CD4-positive, alpha-beta T cell treated with Interleukin-12 subunit alpha and Interleukin-12 subunit beta, for 1 hour (primary cell): ENCODE measurements at regions not wholly inside any gene's neighbourhood (a gene's known extent, or its start where the extent isn't known, plus 50 kb on each side); places are given as distances from the start of the nearest gene placed in this dataset.
"Not testable (repeated sequence)": the region's sequence is repeated elsewhere in the genome, so short reads cannot be mapped to it uniquely, and the experiment has no call there.

Experiments
- DNase-seq: peaks from one replicate; pipeline ENCODE4 v3.0.0-alpha.2; 2020

- not testable (repeated sequence) for DNase-seq
These were observed 130.7 kb downstream of the UNC93B1 start for GRCh38 chr11:67873223-67873622.

DNA sequence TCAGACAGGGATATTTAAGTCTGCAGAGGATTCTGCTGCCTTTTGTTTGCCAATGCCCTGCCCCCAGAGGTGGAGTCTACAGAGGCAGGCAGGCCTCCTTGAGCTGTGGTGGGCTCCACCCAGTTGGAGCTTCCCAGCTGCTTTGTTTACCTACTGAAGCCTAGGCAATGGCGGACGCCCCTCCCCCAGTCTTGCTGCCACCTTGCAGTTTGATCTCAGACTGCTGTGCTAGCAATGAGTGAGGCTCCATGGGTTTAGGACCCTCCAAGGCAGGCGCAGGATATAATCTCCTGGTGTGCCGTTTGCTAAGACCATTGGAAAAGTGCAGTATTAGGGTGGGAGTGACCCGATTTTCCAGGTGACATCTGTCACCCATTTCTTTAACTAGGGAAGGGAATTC lies 132.7 kb downstream of the UNC93B1 start:
- DNase-seq, result not testable (repeated sequence)

DNA sequence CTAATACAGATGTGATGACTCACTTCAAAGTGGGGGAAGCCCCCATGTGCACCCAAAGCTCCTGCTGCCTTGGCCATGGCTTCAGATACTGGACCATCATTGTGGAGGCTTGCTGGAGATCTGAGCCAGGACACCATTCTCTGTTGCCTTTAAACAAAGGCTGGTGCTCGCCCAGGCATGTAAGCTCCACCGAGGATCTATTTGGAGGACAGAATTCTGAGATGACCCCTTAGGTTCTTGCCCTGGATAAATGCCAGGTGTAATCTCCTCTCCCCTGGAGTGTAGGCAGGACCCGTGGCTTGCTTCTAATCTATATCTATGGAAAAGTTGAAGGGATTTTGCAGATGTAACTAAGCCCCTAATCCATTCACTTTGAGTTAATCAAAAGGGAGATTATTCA lies 141.0 kb downstream of the UNC93B1 start:
- not testable (repeated sequence) for DNase-seq

DNA sequence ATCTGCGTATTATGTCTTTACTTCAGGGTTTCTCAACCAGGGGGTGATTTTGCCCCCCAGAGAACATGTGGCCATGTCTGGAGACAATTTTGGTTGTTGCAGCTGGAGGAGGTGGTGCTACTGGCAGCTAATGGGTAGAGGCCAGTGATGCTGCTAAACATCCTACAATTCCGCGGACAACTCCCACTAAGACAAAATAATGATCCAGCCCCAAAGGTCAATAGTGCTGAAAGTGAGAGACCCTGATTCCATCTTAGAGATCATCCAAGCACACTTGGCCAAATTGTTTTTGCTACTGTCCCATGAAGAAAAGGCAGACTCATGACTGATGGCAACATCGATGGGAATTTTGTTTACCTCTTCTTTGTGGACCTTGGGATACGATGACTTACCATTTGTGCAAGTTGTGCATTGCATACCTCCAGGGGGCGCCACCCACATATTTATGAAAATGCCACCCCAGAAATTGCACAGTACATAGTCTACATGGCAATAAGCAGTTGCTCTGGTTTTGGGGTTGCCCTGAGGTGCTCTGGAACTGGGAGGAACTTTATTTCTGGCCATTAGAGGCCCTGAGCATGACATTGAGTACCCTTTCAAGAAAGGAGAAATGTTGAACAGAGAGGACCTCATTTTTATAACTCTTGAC lies 144.3 kb downstream of the UNC93B1 start:
- peak; percentile 64 for DNase-seq

DNA sequence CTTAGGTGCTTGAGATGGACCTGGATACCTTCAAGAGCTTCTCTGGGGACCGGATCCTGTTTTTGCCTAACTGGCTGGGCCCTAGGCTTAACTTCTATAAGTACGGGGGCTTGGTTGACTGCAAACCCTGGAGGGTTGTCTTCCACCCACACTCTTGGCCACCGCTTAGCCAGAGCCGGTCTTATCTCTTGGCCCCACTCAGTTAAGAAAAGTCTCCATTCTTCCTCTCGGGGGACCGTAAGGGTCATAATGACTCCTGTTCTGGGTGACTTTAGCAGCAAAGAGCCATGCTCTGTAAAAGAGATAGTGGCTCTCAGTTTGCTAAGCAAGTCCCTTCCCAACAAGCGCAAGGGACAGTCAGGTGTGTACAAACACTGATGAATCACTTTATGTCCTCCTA lies 153.2 kb downstream of the UNC93B1 start:
- DNase-seq, result not testable (repeated sequence)

DNA sequence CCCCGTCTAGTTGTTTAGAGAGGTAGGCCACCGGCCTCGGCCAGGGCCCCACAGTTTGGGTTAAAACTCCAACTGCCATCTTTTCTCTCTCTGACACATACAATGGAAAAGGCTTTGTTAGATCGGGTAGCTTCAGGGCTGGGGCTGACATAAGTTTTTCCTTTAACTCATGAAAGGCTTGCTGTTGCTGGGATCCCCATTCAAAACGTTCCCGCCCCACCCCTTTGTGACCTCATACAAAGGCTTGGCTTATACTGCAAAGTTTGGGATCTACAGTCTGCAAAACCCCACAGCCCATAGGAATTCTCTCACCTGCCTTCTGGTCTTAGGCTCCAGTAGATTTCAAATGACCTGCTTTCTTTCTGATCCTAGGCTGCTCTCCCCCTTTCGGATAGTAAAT lies 154.1 kb downstream of the UNC93B1 start:
- DNase-seq, result not testable (repeated sequence)

DNA sequence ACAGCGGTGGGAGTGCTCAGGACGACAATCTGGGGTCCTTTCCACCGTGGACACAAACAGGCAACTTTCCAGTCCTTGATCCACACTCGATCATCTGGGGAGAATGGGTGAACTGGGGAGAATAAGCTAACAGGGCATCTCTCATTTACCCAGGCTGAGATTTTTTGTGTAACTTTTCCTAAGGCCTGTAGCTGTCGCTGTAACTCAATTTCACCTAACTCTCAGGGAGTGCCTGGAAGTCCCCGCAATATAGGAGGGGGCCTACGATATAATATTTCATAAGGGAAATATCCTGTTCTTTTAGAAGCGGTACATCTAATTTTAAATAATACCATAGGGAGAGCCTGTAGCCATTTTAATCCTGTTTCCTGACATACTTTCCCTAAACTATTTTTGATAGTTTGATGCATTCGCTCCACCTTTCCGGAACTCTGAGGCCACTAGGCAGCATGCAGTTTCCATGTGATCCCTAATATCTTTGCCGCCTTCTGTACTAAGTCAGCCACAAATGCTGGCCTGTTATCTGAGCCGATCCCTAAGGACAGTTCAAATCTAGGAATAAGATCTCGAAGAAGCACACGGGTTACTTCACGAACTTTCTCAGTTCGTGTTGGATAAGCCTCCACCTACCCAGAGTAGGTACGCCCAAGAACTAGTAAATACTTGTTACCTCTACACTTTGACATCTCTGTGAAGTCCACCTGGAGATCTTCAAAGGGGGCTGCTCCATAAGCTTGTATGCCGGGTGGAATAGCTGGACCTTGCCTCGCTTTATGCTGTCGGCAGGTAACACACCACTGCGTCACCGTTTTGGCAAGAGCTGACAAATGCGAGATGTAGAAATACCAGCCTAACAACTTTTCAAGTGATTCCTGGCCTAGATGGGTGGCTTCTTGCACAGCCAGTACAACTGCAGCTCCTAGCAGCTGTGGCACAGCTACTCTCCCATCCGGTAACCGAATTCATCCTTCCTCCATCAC lies 155.7 kb downstream of the UNC93B1 start:
- not testable (repeated sequence) for DNase-seq

DNA sequence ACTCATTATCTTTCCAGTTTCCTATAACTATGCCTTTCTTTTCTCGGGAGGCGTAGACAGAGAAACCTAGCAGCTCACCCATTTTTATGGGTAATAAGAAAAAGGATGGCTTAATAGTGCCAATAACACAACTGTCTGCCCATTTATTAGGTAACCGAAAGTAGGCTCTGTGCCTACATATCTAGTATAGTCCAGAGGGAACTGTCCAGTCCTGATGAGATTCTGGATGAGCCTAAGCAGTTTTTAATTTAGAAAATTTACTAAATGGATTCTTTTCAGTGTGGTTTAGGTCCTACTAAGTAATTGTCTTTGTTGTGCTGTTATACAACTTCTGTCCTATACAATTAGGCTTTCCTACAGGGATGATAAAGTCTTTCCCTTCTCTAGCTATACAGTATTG lies 157.6 kb downstream of the UNC93B1 start:
- DNase-seq, result not testable (repeated sequence)

GRCh38 chr11:67845296-67845695 lies 158.6 kb downstream of the UNC93B1 start:
- not testable (repeated sequence) for DNase-seq

DNA sequence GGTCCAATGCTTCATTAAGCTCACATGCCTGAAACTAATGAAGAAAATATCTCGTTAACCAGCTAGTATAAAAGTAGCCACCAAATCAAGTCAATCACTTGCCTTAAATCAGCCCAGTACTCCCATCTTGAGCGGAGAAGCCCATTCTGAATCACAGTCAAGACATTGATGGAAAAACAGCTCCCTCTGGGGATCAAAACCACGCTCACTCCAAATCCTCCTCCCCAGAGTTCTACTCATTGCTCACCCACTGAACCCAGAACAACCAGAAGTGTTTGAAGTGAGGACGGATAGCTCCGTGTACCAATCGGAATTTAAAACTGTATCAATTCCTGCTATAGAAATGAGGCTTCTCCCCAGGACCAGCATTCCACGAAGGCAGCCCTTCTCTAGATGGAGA lies 163.3 kb downstream of the UNC93B1 start:
- DNase-seq, result not testable (repeated sequence)

DNA sequence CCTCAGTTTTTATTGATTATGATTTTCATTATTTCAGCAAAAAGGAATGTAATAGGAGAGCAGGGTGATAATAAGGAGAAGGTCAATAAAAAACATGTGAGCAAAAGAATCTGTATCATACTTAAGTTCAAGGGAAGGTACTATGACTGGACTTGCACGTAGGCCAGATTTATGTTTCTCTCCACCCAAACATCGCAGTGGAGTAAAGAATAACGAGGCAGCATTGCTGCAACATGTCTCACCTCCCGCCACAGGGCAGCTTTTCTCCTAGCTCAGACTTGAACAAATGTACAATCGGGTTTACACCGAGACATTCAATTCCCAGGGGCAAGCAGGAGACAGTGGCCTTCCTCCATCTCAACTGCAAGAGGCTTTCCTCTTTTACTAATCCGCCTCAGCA lies 155.7 kb upstream of the ALDH3B2 start:
- not testable (repeated sequence) for DNase-seq

DNA sequence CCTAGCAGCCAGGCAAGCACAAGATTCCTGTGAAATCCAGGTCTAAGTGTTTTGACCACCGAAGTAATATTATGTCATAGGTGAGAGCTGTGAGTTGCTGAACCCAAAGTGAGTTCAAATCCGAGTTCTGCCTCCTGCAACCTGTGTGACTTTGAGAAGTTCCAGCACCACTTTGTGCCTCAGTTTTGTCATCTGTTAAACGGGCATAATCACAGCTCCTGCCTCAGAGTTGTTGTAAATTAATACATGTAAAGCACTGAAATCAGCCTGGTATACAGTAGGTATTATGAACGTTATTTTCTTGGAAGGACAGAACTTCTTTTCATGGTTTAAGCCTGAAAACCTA lies 152.5 kb upstream of the ALDH3B2 start:
- not testable (repeated sequence) for DNase-seq

- not testable (repeated sequence) for DNase-seq
These were observed 151.9 kb upstream of the ALDH3B2 start for GRCh38 chr11:67826028-67826950.

GRCh38 chr11:67824861-67825260 lies 150.4 kb upstream of the ALDH3B2 start:
- DNase-seq, result not testable (repeated sequence)

DNA sequence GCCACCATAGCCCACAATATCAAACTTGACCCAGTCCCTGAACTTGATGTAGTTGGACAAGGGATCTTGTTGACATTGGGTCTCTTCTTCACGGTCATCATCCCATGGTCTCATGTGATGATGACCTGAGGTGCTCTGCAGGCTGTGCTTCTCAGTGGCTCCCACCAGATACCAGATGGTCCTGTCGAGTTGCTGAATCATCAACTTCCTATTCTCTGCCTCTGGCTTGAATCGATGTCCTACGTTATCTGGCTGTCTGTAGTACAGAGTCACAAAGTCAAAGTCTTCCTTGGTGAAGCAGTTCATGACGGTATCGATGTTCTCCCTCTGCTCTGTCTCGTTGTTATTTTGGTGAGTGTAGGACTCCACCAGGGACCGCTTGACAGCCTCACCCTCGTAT lies 145.7 kb upstream of the ALDH3B2 start:
- no peak for DNase-seq

- not testable (repeated sequence) for DNase-seq
These were observed 143.1 kb upstream of the ALDH3B2 start for GRCh38 chr11:67817558-67817957.

DNA sequence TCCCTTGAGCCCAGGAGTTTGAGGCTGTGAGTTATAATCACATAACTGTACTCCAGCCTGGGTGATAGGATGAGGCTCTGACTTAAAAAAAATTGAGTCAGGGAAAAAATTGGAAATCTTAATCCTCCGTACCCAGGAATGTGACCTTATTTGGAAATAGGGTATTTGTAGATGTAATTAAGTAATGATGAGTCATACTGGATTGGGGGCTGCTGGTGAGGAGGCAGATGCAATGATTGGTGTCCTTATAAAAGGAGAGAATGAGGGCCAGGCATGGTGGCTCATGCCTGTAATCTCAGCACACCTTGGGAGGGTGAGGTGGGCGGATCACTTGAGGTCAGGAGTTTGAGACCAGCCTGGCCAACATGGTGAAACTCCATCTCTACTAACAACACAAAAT lies 134.9 kb upstream of the ALDH3B2 start:
- not testable (repeated sequence) for DNase-seq

DNA sequence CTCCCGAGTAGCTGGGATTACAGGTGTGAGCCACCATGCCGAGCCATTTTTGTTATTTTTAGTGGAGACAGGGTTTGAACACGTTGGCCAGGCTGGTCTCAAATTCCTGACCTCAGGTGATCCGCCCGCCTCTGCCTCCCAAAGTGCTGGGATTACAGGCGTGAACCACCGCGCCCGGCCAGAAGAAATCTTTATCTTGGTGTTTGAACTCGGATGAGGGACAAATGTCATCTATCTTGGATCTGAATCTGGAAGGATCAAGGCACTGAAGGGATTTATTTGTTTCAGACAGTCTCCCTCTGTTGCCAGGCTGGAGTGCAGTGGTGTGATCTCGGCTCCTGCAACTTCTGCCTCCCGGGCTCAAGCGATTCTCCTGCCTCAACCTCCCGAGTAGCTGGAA lies 133.5 kb upstream of the ALDH3B2 start:
- DNase-seq, result not testable (repeated sequence)

DNA sequence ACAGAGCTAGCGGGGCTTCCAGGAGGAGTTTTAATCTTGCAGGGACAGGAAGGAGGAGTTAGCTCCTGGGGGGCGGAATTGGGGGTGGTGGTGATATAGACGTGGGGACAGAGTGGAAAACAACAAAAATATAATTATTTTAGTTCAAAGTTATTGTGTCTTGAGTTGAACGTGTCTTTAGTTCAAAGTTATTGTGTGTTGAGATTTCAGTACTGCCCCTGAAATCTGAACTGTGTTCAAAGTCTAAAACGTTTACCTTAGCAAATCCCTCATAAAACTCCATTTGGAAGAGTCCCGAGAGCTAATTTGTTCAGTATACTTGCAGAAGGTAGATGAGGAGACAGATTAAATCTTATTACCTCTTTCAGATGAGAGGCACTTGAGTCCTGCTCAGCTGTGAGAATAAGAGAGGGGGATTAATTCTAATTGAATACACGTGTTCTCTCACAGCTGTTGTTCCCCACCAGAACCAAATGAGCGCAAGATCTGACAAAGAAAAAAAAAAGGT lies 132.4 kb upstream of the ALDH3B2 start:
- DNase-seq, result not testable (repeated sequence)

DNA sequence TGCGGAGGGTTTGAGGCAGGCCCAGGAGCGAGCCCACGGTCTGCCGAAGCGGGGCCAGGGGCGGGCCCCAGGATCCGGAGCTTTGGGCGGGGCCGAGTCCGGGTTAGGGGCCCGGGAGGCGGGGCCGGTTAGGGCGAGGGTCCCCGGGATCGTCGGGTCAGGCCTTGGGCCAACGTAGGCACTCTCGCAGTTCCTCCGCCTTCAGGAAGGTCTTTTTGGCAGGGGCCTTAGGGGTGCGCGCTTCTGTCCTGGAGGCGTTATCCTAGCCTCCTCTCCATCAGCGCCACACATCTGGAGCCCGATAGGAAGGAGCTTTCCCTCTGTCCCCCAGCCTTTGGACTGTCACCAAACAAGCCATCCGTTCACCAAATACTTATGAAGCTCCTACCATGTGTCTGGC lies 131.8 kb upstream of the ALDH3B2 start:
- not testable (repeated sequence) for DNase-seq

DNA sequence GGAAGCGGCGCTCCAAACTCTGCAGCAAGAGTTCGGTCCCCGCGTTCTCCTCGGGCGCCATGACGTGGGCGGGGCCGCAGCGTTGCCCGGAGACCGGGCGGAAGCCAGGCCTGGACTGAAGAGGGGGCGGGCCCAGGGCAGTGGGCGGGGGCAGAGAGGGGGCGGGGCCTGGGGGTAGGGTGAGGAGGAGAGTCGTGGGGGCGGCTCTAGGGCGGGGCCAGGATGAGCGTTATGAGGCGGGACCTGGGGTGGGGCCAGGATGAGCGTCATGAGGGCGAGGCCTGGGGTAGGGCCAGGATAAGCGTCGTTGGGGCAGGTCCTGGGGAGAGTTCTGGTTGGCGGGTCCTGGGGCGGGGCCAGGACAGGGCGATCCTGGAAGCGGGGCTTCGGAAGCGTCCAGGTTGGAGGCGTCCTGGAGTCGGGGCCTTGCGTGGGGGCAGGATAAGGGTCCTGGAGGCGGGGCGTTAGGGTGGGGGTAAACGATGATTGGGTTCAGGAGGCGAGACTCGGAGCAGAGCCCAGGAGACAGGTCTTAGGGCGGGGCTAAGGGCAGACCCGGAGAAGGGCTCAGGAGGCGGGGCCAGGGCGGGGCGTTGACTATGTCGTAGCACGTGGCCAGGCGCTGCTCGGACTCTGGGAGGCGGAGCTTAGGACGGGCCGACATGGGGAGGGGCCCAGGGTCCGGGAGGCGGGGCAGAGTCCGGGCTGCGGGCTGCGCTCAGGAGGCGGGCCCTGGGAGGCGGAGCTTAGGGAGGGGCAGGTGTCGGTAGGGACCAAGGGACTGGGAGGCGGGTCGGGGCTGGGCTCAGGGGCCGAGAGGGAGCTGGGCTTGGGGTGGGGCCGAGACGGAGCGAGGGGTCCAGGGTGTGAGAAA lies 131.1 kb upstream of the ALDH3B2 start:
- DNase-seq, result peak; percentile 99
